Hepatocyte (in vitro differentiated cells): ENCODE measurements at regions not wholly inside any gene's neighbourhood (a gene's known extent, or its start where the extent isn't known, plus 50 kb on each side); places are given as distances from the start of the nearest gene placed in this dataset.

Experiments
- DNase-seq: peaks from one replicate; pipeline ENCODE4 v3.0.0-alpha.2; 2016; ENCODE audit warnings: low spot score
- H2AFZ ChIP-seq: fragments of 200-600 bp; sonication (generic); 2 replicates; pipeline ENCODE4 v1.6.0; 2016; ENCODE audit warnings: antibody characterized with exemption, mild to moderate bottlenecking
- H3K27ac ChIP-seq: fragments of 200-600 bp; sonication (generic); 2 replicates; pipeline ENCODE4 v1.5.1; 2016; ENCODE audit warnings: mild to moderate bottlenecking
- H3K27me3 ChIP-seq: fragments of 200-600 bp; sonication (generic); 2 replicates; pipeline ENCODE4 v1.6.1; 2016
- H3K36me3 ChIP-seq: fragments of 200-600 bp; sonication (generic); replicated peaks from 2 replicates; pipeline ENCODE4 v1.5.1; 2016; ENCODE audit warnings: low read depth; ENCODE audit not compliant: insufficient read depth
- H3K4me1 ChIP-seq: fragments of 200-600 bp; sonication (generic); 2 replicates; pipeline ENCODE4 v1.5.1; 2016; ENCODE audit warnings: mild to moderate bottlenecking, moderate library complexity; ENCODE audit not compliant: insufficient read depth
- H3K4me2 ChIP-seq: fragments of 200-600 bp; sonication (generic); 2 replicates; pipeline ENCODE4 v1.6.0; 2016
- H3K4me3 ChIP-seq: fragments of 200-600 bp; sonication (generic); 2 replicates; pipeline ENCODE4 v1.5.1; 2016; ENCODE audit warnings: mild to moderate bottlenecking
- H3K79me2 ChIP-seq: fragments of 200-600 bp; sonication (generic); 2 replicates; pipeline ENCODE4 v1.6.0; 2017; ENCODE audit warnings: mild to moderate bottlenecking
- H3K9me2 ChIP-seq: fragments of 200-600 bp; sonication (generic); replicated peaks from 2 replicates; pipeline ENCODE4 v1.6.0; 2017; ENCODE audit warnings: mild to moderate bottlenecking; ENCODE audit not compliant: insufficient read depth
- H3K9me3 ChIP-seq: fragments of 200-600 bp; sonication (generic); 2 replicates; pipeline ENCODE4 v1.5.1; 2016; ENCODE audit warnings: low read depth, mild to moderate bottlenecking
- H4K20me1 ChIP-seq: fragments of 200-600 bp; sonication (generic); 2 replicates; pipeline ENCODE4 v1.6.0; 2016; ENCODE audit warnings: mild to moderate bottlenecking; ENCODE audit not compliant: insufficient read depth, poor library complexity, severe bottlenecking
- EZH2 ChIP-seq: fragments of 200-600 bp; sonication (generic); IDR thresholded peaks from 2 replicates; pipeline ENCODE4 v1.6.1; 2016; ENCODE audit warnings: antibody characterized with exemption, mild to moderate bottlenecking, borderline replicate concordance
- EZH2phosphoT487 ChIP-seq: fragments of 200-600 bp; sonication (generic); IDR thresholded peaks from one replicate; pipeline ENCODE4 v1.6.1; 2018; ENCODE audit warnings: antibody characterized with exemption, mild to moderate bottlenecking, low read depth, moderate library complexity; ENCODE audit not compliant: unreplicated experiment, severe bottlenecking
- WGBS: methylation state at CpG from one replicate; pipeline ENCODE4 v1.1.6; 2016; ENCODE audit warnings: low lambda C conversion rate; ENCODE audit errors: missing lambda C conversion rate; 5-methylcytosine and 5-hydroxymethylcytosine counted together
- TF ChIP-seq, protein P1 (sequence below): fragments of 200-600 bp; sonication (generic); IDR thresholded peaks from 2 replicates; pipeline ENCODE4 v1.5.1; 2016; ENCODE audit warnings: antibody characterized with exemption, mild to moderate bottlenecking; ENCODE audit not compliant: poor library complexity

DNA sequence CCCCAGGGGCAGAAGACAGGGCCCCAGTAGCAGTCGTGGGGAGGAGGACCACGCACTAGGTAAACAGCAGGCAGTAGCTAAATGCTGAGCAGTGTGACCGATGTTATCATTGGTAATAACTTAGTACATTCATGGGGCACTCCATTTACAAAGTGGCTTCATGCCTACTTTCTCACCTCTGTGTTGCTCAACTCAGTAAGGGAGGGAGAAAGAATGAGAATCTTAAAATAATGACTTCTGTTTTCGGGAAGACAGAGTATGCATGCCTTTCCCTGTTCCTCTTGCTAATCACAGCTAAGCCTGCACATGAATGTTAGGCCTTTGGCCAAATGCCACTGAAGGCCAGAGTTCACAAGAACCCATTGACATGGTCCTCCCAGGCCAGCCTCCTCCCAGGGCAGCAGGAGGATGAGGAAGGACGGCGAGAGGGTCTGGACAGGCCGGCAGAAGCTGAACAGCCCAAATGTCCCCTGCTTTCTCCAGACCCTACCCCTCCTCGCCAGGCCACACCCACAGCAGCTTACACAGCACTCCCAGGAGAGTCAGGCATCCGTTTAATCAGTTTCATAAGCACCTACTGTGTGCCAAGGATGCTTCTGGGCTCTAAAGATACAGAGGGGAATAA lies 183.4 kb downstream of the ANKRD60 start:
- Histone ChIP-seq H3K9me2 (no peaks in the 10 kb centered on the region), H4K20me1 (no peaks in the 10 kb centered on the region), H3K4me2 (no peak overlapping the region), H3K27ac (no peak overlapping the region), H3K9me3 (no peaks in the 10 kb centered on the region), H2AFZ (no peak overlapping the region), H3K36me3 (no peaks in the 10 kb centered on the region), H3K4me3 (no peak overlapping the region), H3K4me1 (no peaks in the 10 kb centered on the region), H3K27me3 (peaks cover 4% of the 10 kb centered on the region), H3K79me2 (no peaks in the 10 kb centered on the region)
- TF ChIP-seq, protein P1, sequence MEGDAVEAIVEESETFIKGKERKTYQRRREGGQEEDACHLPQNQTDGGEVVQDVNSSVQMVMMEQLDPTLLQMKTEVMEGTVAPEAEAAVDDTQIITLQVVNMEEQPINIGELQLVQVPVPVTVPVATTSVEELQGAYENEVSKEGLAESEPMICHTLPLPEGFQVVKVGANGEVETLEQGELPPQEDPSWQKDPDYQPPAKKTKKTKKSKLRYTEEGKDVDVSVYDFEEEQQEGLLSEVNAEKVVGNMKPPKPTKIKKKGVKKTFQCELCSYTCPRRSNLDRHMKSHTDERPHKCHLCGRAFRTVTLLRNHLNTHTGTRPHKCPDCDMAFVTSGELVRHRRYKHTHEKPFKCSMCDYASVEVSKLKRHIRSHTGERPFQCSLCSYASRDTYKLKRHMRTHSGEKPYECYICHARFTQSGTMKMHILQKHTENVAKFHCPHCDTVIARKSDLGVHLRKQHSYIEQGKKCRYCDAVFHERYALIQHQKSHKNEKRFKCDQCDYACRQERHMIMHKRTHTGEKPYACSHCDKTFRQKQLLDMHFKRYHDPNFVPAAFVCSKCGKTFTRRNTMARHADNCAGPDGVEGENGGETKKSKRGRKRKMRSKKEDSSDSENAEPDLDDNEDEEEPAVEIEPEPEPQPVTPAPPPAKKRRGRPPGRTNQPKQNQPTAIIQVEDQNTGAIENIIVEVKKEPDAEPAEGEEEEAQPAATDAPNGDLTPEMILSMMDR: no peak
- TF ChIP-seq EZH2phosphoT487 (no peak), EZH2 (no peak)
- WGBS: 84% methylated on average over 9 of the region's 9 CpGs
- no peak for DNase-seq

DNA sequence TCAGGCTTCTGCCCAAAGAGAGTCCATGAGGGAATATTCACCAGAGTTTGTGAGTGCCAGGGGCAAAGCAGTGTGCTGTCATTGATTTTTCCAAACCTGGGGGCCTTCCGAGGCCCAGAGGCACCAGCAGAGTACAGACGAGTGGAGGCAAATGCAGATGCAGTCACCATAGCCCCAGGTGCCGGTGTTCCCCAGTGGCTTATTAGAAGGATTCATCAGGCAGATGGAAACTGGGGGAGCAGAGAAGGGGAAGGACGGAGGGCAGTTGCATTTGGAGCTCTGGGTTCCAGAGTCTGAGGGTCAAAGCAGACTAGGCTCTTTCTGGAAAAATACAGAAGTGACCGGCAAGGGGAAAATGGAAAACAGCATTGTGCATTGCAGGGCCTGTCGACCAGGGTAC lies 184.2 kb downstream of the ANKRD60 start:
- WGBS: 83% methylated on average over 6 of the region's 6 CpGs
- no peak overlapping the region for H2AFZ ChIP-seq
- H3K79me2 ChIP-seq: no peaks in the 10 kb centered on the region

DNA sequence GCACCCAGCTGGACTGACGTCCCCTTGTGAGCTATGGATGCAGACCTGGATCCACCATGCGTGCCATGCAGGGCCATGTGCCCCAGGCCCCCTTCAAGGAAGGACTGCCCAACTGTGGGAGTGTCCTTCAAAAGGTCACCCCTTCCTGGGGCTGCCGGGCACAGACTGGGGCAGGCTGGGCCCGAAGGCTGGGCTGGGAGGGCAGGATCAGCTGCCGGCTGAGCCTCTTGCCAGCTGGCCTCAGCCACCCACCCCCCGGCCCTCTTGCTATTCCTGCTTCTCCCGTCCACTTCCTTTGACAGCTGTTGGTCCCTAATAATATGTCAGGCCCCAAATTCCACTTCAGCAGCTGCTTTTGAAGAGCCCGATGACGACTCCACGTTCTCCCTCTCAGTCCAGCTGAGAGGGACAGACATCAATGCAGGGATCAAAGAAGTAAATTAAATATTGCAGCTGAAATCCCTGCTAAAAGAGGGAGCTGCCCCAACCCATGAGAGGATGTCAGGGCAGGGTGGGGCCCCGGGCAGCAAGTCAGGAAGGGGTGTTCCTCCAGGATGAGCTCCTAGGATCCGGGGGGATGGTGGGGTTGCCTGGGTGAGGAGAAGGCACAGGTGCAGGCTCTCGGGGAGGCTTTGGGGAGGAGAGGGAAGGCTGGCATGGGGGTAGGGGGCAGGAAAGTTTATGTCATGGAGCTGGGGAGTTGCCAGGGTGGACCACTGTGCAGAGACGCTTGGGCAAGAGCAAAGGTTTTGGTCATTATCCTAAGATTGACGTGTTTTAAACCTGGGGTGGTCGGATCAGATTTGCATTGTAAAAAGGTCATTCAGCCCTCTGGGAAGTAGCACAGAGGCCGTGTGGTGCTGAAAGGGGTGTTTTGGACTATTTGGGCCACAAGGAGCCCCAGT lies 185.0 kb downstream of the ANKRD60 start:
- no peaks in the 10 kb centered on the region for H3K9me3 ChIP-seq
- H3K27ac ChIP-seq: no peak overlapping the region
- H3K4me1 ChIP-seq: no peaks in the 10 kb centered on the region
- H3K4me3 ChIP-seq: no peak overlapping the region
- H3K36me3 ChIP-seq: no peaks in the 10 kb centered on the region
- WGBS: 74% methylated on average over 16 of the region's 17 CpGs
- DNase-seq: no peak
- TF ChIP-seq, protein P1: no peak
- TF ChIP-seq EZH2 (no peak), EZH2phosphoT487 (no peak)
- no peaks in the 10 kb centered on the region for H3K9me2 ChIP-seq
- peaks cover 4% of the 10 kb centered on the region for H3K27me3 ChIP-seq
- no peaks in the 10 kb centered on the region for H4K20me1 ChIP-seq
- no peak overlapping the region for H3K4me2 ChIP-seq
- no peaks in the 10 kb centered on the region for H3K79me2 ChIP-seq
- no peak overlapping the region for H2AFZ ChIP-seq

More for the DNA sequence above, 184.2 kb downstream of the ANKRD60 start:
- DNase-seq: no peak
- H3K9me2 ChIP-seq: no peaks in the 10 kb centered on the region
- no peaks in the 10 kb centered on the region for H3K36me3 ChIP-seq
- no peaks in the 10 kb centered on the region for H3K4me1 ChIP-seq
- H3K9me3 ChIP-seq: no peaks in the 10 kb centered on the region
- no peak overlapping the region for H3K4me2 ChIP-seq
- peaks cover 4% of the 10 kb centered on the region for H3K27me3 ChIP-seq
- TF ChIP-seq, protein P1: no peak
- no peak for TF ChIP-seq EZH2phosphoT487
- TF ChIP-seq EZH2: no peak
- no peaks in the 10 kb centered on the region for H4K20me1 ChIP-seq
- H3K4me3 ChIP-seq: no peak overlapping the region
- no peak overlapping the region for H3K27ac ChIP-seq
